Stimulated activated CD8-positive, alpha-beta memory T cell treated with anti-CD3 and anti-CD28 coated beads, Interleukin-7, amount 100 ng/mL, for 48 hours (primary cell): ENCODE measurements at regions not wholly inside any gene's neighbourhood (a gene's known extent, or its start where the extent isn't known, plus 50 kb on each side); places are given as distances from the start of the nearest gene placed in this dataset.
"Not testable (repeated sequence)": the region's sequence is repeated elsewhere in the genome, so short reads cannot be mapped to it uniquely, and the experiment has no call there.

Source experiments
- DNase-seq, 2 donors: peaks; one replicate each; pipeline ENCODE4 v3.0.0-alpha.2; 2020; ENCODE audit warnings: low read depth in 1 of 2; ENCODE audit errors: extremely low read depth in 1 of 2

- no peak for DNase-seq
Measured at GRCh38 chr12:22115711-22116110, 69.7 kb downstream of the CMAS start.

GRCh38 chr12:22116376-22116775, 70.4 kb downstream of the CMAS start:
- no peak for DNase-seq

- no peak for DNase-seq
Measured at GRCh38 chr12:22117563-22118237, 71.7 kb downstream of the CMAS start.

GRCh38 chr12:22118238-22118790, 72.3 kb downstream of the CMAS start:
- no peak for DNase-seq

GRCh38 chr12:22121224-22121623, 75.2 kb downstream of the CMAS start:
- DNase-seq: peak in 1 of 2 donors; percentile 16

- no peak for DNase-seq
Measured at GRCh38 chr12:22122359-22122758, 76.3 kb downstream of the CMAS start.

GRCh38 chr12:22124987-22125386, 79.0 kb downstream of the CMAS start:
- no peak for DNase-seq

GRCh38 chr12:22126101-22126500, 80.1 kb downstream of the CMAS start:
- not testable (repeated sequence) for DNase-seq

GRCh38 chr12:22126758-22127157, 80.7 kb downstream of the CMAS start:
- DNase-seq: no peak

- no peak for DNase-seq
Measured at GRCh38 chr12:22130671-22131070, 84.7 kb downstream of the CMAS start.

- DNase-seq: not testable (repeated sequence)
Measured at GRCh38 chr12:22136604-22137117, 90.6 kb downstream of the CMAS start.
